ENCODE measurements at regions not wholly inside any gene's neighbourhood (a gene's known extent, or its start where the extent isn't known, plus 50 kb on each side); places are given as distances from the start of the nearest gene placed in this dataset.

DNA sequence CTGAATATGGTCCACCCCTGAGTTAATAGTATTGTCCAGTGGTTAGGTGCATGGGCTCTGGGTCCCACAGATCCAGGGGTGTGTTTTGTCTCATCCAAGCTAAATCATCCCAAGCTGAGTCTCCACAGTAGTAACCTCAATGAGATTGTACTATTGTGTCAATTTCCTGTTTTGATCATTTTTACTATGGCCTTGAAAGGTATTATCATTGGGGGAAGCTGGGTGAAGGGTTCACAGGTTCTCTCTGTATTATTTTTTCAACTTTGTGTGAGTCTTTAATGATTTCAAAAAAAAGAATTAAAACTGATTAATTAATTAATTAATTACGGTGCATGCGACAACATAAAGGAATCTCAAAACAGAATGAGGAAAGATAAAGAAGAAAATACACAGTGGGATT, 266.1 kb downstream of the MN1 start:
- Histone ChIP-seq H3K4me1 (no peaks in the 10 kb centered on the region), H3K27me3 (no peaks in the 10 kb centered on the region), H3K9me3 (no peaks in the 10 kb centered on the region), H3K36me3 (no peaks in the 10 kb centered on the region), H3K4me3 (replicated peaks in 1 of 3) (no peak overlapping the region), H3K27ac (no peak overlapping the region)
- WGBS, 2 donors = 99 to 100% methylated on average over 2 of the region's 2 CpGs
- DNase-seq = no peak
- intact Hi-C loops (cut with DNase I) = no loop called here
- TF ChIP-seq, protein P1, sequence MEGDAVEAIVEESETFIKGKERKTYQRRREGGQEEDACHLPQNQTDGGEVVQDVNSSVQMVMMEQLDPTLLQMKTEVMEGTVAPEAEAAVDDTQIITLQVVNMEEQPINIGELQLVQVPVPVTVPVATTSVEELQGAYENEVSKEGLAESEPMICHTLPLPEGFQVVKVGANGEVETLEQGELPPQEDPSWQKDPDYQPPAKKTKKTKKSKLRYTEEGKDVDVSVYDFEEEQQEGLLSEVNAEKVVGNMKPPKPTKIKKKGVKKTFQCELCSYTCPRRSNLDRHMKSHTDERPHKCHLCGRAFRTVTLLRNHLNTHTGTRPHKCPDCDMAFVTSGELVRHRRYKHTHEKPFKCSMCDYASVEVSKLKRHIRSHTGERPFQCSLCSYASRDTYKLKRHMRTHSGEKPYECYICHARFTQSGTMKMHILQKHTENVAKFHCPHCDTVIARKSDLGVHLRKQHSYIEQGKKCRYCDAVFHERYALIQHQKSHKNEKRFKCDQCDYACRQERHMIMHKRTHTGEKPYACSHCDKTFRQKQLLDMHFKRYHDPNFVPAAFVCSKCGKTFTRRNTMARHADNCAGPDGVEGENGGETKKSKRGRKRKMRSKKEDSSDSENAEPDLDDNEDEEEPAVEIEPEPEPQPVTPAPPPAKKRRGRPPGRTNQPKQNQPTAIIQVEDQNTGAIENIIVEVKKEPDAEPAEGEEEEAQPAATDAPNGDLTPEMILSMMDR (IDR thresholded peaks at IDR 0.05) = no peak
- no peak for TF ChIP-seq POLR2A (IDR thresholded peaks at IDR 0.05)

DNA sequence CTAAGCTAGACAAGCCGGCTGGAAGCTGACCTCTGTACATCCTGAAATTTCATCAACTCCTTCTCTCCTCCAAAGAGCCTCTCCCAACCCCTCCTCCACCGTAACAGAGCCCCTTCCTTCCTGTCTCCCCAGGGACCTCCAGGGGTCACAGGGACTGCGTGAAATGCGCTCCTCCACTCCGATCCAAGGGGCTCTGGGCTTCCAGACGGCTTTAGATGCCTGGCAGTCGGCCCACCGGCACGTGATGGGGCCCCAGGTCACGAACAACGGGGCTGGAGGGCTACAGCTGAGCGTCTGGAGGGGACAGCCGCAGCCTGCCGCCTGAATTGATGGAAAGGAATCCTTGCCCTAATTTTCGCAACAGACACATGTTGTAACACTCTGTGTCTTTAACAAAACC, 264.1 kb downstream of the MN1 start:
- no peaks in the 10 kb centered on the region for H3K36me3 ChIP-seq
- no peak for DNase-seq
- H3K9me3 ChIP-seq = no peaks in the 10 kb centered on the region
- H3K27me3 ChIP-seq = no peaks in the 10 kb centered on the region
- intact Hi-C loops (cut with DNase I) = no loop called here
- no peak overlapping the region for H3K4me3 ChIP-seq (replicated peaks in 1 of 3)
- TF ChIP-seq POLR2A (IDR thresholded peaks at IDR 0.05) = no peak
- TF ChIP-seq, protein P1 (IDR thresholded peaks at IDR 0.05) = no peak
- H3K27ac ChIP-seq = no peak overlapping the region
- WGBS, 2 donors = 41 to 43% methylated on average over 15 of the region's 15 CpGs
- no peaks in the 10 kb centered on the region for H3K4me1 ChIP-seq

DNA sequence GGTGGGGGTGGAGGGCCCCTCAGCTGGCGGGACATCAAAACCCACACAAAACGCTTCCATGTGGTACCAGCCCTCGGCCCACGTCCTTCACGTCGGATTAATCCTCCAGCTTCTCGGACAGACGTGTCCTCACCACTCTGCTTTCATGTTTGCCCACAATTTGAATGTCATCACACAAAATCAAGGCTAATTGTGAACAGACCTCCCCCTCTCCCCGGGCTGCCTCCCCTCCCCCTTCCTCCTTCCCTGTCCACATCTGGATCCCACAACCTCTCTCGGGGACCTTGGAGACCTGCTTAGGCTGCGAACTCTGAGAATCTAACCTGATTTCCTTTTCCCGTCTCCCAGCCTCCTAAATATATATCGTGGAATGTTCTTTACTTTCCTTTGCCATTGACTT, 262.9 kb downstream of the MN1 start:
- H3K9me3 ChIP-seq = no peaks in the 10 kb centered on the region
- no peaks in the 10 kb centered on the region for H3K27me3 ChIP-seq
- no peaks in the 10 kb centered on the region for H3K36me3 ChIP-seq
- DNase-seq = no peak
- no peak overlapping the region for H3K4me3 ChIP-seq (replicated peaks in 1 of 3)
- intact Hi-C loops (cut with DNase I) = no loop called here
- TF ChIP-seq POLR2A (IDR thresholded peaks at IDR 0.05) = no peak
- TF ChIP-seq, protein P1 (IDR thresholded peaks at IDR 0.05) = no peak
- WGBS, 2 donors = 76 to 82% methylated on average over 13 of the region's 13 CpGs
- H3K4me1 ChIP-seq = no peaks in the 10 kb centered on the region
- no peak overlapping the region for H3K27ac ChIP-seq

DNA sequence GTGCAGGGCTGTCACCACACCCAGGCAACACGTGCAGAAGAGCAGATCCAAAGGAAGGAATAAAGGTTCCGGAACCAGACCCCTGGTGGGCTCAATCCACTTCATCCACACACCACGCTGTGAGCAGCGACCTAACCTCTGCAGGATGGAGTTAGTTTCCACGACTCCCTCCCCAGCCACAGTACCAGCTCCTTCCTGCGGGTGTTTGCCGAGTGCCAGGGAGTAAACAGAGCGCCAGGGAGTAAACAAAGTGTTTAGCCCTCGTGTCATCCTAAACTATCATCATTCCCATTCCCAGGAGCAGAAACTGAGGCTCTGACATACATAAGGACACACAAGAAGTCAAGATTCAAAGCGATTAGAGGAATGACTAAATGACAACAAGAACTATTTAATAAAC, 261.3 kb downstream of the MN1 start:
- Histone ChIP-seq H3K36me3 (no peaks in the 10 kb centered on the region), H3K4me3 (replicated peaks in 1 of 3) (no peak overlapping the region), H3K27me3 (no peaks in the 10 kb centered on the region), H3K4me1 (no peaks in the 10 kb centered on the region), H3K27ac (no peak overlapping the region), H3K9me3 (no peaks in the 10 kb centered on the region)
- 64 to 80% methylated on average over 10 of the region's 10 CpGs for WGBS, 2 donors
- intact Hi-C loops (cut with DNase I) = no loop called here
- no peak for TF ChIP-seq POLR2A (IDR thresholded peaks at IDR 0.05)
- TF ChIP-seq, protein P1 (IDR thresholded peaks at IDR 0.05) = no peak
- DNase-seq = no peak

DNA sequence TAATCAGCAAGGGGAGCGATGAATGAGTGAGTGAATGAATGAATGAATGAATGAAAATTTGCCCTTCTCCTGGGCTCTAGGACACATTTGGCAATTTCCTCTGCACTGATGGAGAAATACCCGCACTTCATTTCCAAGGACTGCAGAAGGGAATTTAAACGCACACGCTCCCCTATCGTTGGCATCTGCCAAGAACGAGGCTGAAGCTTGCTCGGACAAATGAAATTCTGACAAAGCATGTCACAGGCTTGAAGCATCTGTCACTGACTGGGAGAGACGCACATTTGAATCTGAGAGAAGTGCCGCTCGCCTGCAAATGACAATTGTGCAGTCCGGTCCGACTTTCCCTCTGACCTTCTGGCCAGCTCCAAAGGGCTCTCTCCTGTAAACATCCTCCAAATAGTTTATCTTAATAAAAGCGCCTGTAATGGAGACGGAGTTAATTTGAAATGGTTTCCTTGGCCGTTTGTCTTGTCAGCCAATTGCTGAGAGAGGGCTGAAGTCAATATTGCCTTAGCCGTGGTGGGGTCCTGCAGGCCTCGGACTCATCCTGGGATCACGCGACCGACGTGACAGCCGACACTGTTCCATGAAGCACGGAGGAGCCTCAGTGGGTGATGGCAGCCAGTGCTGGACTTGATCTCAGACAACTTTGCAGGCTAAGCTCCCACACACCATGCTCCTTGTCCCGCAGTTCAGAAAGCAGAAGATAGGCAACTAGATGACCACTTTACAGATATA, 260.7 kb downstream of the MN1 start:
- H3K36me3 ChIP-seq = no peaks in the 10 kb centered on the region
- 79 to 81% methylated on average over 22 to 24 of the region's 24 CpGs for WGBS, 2 donors
- no peak overlapping the region for H3K27ac ChIP-seq
- no peak for DNase-seq
- TF ChIP-seq, protein P1 (IDR thresholded peaks at IDR 0.05) = no peak
- TF ChIP-seq POLR2A (IDR thresholded peaks at IDR 0.05) = no peak
- no peaks in the 10 kb centered on the region for H3K4me1 ChIP-seq
- no peak overlapping the region for H3K4me3 ChIP-seq (replicated peaks in 1 of 3)
- no peaks in the 10 kb centered on the region for H3K27me3 ChIP-seq
- H3K9me3 ChIP-seq = no peaks in the 10 kb centered on the region
- intact Hi-C loops (cut with DNase I) = no loop called here
